HG03442 (cell line): ENCODE measurements at regions not wholly inside any gene's neighbourhood (a gene's known extent, or its start where the extent isn't known, plus 50 kb on each side); places are given as distances from the start of the nearest gene placed in this dataset.

ENCODE experiments used
- ATAC-seq: cut with Tn5 transposase; IDR thresholded peaks from one replicate; pipeline ENCODE4 v1.9.1; 2021; ENCODE audit warnings: mild to moderate bottlenecking, moderate library complexity; ENCODE audit not compliant: unreplicated experiment

DNA sequence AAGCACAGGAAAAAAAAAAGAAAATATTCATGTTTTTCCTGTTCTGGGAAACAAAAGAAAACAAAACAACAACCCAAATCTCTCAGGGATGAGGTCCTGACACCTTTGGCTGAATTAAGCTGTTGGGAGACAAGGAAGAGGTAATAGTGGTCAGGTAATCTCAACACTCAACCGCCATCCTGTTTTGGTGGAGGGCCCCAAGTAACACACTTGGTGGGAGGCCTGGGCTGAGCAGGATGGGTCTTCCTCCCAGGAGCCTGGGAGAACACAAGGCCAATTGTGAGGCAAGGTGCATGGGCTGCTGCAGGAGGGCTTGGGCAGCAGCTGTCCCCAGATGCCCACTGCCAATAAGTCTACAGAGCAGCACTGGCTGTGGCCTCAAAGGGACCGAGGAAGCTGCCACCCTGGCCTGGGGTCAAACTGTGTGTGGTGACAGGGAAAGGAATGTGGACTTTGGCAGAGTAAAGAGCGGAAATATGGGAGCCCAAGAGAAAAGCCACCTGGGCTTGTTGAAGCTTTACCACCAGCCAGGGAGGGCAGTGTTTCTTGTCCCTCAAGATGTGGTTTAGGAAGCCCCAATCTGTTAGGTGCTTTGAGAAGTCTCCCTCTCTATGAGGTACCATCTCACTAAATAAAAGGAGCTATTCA lies 93.5 kb upstream of the SLC25A13 start:
- ATAC-seq = no peak

DNA sequence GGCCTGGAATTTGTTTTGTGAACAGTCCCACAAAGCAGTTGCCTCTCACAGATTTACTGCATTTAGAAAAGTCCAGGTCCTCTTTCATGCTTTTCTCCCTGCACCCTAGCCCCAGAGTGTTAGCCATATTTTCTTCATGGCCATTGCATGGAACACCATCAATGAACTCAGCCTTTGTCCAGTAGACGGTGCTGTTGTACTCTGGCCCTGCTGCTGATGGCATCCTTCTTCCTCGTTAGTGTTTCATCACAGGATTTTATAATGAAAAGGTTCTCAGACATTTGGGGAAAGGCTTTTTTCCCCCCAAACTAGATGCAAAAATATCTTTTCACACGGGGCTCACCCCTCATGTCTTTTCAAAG lies 93.0 kb upstream of the SLC25A13 start:
- ATAC-seq = peak; percentile 75

DNA sequence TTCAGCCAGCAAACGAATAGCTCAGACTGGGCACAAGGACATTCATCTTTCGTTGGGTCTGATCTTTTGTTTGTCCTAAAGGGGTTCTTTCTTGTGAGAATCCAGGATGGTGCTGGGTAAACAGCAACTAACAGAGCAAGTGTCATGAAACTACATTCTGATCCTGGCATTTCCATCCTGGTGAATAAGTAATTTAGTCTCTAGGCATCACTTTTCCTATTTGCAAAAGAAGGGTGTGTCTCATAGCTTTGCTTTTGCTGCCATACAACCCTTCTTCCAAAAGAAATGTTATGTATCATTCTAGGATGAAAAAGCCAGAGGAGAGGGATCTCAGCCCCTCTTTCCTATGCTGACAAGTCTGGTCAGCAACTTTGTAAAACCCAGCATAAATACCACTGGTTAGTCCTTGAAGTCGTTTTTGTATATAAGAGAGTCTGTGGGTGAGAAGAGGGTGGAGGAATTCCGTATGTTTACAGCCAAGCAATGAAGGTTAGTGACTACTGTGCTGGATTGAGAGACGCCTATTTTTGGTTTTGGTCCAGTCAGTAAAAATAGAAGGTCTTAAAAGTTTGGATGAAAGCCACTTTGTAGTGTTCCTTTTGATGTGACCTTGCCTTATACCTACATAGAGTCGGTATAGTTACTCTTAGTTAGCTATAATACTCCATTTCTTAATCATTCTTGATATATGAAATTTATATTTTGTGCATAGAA lies 88.4 kb upstream of the SLC25A13 start:
- ATAC-seq = no peak

DNA sequence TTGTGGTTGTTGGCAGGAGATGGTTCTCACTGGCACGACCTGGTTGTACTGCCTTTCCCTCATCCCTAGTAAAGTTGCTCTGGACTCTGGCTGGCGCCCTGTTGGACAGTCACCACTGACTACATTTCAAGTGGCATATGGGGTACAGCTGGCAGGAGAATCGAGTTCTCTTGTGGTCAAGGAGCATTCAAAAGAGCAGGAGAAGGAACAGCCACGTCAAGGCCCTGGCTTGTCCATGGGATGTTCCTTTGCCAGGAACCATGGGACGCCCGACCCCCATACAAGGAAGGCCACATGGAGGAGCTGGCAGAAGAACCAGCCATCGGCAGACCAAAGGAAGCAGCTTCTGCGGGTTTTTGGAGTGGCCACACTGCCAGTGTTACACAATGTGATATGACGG lies 87.0 kb upstream of the SLC25A13 start:
- ATAC-seq = no peak

DNA sequence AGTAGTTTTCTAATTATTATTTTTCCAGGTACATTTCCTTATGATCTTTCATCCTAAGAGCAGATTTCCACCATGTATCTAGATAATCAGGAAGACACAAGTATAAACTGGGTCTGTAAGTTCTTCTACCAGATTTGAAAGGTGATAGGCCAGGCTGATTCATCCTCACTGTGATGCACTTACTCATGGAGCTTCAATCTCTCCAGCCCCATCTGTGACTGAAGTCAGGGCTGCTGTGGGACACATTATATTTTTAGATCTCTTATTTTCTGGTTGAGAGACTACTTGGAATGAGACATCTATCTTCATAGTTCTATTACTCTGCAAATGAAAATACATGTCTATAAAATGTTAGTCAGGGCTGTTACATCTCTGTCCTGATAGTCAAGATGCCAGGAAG lies 85.5 kb upstream of the SLC25A13 start:
- no peak for ATAC-seq

DNA sequence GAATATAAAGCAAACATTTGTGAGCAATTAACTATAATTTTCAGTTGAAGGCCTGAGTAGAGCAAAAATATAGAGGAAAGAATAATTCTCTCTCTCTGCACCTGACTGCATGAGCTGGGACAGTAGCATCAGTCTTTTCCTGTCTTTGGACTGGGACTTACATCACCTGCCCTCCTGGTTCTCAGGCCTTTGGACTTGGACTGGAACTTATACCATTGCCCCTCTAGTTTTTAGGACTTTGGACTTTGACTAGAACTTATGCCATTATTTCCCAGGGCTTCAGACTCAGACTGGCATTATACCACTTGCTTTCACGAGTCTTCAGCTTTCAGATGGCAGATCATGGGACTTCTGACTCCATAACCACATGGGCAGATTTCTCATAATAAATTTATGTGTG lies 81.0 kb upstream of the SLC25A13 start:
- no peak for ATAC-seq

DNA sequence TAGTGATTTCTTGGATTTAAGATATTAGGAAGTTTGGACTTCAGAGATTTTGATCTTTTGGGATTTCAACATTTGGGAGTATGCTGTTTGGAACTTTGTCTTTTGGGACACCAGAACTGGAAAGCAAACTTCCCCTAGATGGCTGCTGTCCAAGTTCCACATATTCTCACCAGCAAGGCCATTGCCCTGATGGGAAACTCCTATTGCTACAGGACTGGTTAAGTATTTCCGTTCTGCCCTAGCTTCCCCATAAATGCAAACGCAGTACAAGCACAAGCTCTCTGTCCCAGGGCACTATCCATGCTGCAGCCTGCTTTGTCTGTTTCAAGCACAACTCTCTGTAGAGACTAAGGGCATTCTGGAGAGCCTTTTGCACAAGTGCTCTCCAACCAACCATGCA lies 79.3 kb upstream of the SLC25A13 start:
- no peak for ATAC-seq

DNA sequence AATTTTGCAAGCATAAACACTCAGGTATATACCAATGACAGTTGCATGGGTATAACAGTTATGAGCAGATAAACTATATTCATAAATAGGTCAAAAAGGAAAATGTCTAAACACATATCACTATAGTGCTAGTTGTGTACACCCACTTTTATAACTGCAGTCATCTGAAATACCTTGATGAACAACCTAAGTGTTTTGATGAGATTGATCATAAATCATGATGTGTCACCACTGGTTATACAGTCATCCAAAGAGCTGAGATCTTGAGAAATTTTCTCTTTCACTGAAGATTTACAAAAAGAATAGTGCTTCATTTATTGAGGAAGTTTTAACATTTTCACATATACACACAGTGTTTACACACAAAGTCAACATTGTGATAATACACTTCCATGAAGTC lies 78.6 kb upstream of the SLC25A13 start:
- ATAC-seq = no peak

DNA sequence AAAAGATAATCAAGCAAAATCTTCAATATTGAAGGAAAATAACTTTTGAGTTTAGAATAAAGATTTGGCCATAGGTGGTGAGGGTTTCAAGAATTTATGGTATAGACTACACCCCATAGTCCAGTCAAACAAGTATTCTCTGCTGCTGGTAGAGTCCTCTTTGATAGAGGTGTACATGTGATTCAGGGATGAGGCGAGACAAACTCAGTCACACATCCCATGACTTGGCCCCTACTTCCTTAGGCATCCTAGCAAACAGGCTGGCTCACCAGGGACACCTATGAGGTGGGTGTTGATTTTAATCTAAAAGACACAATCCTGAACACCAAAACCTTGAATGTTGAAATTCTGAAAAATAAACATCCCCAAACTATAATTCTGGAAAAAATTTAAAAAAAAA lies 78.1 kb upstream of the SLC25A13 start:
- no peak for ATAC-seq

DNA sequence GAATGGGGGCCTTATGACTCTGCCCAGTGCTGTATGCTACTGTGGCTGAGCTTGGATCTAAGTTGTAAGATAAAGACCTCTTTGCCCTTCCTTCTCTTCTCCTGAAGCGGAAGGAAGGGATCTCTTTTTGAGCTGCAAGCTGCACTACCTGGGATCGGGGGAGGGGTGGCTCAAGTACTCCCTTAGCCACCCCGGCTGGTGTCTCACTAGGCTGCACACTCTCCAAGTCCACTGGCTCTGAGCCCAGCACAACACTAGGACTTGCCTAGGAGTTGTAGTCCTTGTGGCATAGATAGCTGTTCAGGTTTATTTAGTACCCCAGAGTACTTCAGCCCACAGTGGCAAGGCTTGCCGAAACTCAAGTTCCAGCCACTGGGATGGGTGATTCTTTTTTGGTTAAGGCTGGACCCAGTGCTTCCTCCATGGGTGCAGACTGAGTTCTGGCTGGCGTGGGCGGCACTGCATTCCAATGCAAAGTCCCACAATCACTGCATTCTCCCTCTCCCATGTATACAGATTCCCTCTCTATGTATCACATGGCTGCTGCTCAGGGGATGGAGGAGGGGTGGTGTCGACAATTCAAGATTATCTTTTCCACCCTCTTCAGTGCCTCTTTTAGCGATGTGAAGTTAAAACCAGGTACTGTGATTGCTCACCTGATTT lies 76.2 kb upstream of the SLC25A13 start:
- ATAC-seq = no peak

DNA sequence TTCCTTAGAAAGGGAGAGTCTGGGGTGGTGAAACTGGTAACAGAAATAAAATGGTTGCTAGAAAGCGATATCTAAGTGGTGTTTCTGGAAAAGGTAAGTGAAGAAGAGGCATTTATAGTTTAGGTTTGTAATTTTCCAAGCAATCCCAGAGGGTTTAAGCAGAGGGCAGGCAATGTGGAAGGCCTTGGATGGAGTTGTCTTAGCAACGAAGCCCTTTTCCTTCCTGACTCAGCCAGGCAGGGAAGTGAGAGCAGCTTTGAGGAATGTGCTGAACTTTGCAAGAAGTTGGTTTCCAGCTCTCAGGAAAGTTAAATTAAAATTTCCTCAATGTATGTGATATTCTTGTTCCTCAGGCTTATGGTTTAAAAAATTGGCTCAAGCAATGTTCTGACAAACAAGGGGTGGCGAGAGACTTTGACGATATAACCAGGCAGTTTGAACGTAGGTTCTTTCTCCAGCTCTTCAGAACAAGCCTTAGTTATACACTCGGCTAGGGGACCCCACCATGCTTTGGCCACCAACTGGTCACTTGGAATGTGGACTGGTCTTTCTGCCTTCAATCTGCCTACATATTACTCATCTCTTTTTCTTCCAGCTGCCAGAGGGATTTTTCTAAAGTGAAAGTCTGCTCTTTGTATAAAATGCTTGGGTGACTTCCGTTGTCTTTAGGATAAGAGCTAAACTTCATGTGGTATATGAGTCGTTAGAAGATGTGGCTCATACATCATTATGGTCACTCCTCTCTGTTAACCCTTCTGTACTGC lies 66.9 kb upstream of the SLC25A13 start:
- no peak for ATAC-seq

DNA sequence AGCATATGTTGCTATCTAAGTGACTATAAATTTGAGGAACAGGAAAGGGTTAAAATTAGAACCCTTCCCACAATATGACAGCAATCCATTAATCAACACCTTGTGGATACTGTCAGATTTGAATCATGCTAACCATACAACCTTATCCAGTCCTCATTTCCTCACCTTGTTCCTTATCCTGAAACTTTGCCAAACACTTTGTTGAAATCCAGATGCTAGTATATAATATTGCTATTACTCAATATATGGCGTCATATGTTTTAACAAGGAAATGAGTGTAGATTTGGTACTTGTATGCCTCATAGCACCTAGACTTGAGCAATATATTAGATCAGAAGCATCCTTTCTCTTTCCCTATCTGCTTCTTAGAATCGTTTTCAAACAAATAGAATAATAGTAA lies 66.3 kb upstream of the SLC25A13 start:
- ATAC-seq = no peak

DNA sequence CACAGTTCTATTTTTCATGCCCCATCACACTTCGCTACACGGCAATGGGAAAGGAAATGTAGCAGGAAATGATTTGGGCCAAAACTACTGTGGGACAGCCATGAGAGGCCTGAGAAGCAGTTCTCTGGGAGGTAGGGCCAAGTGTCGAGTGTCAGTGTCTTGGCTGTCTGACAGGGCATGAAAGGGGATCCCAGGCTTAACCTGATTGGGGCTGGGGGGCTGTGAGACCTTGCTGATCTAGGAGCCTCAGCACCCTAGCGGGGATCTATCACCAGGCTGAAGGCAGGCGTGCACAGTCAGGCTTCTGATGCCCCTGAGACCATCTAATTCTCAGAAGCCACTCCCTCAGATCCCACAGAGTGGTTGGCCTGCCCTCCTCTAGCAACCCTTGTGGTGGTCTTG lies 58.2 kb upstream of the SLC25A13 start:
- no peak for ATAC-seq

DNA sequence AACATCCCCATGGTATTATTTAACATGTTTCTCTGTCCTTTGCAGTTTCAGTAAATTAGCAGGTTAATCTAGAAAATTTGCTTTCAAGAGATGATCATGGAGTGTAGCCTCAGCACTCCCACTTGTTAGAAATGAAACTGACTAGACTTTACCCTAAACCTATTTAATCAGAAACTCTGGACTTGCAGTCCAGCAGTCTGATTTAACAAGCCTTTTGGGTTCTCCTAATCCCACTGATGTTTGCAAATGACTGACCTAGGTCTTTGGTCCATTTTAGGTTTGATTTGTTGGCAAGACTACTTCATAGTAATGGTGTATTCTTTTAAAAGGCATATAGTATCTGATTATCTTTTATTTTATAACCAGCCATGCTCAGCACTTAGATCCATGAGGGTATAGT lies 55.5 kb upstream of the SLC25A13 start:
- no peak for ATAC-seq
